AG09319 (cell line): ENCODE measurements at regions not wholly inside any gene's neighbourhood (a gene's known extent, or its start where the extent isn't known, plus 50 kb on each side); places are given as distances from the start of the nearest gene placed in this dataset.

Source experiments
- DNase-seq: peaks from one replicate; pipeline ENCODE4 v3.0.0-alpha.2; 2010; ENCODE audit warnings: low read depth; ENCODE audit errors: extremely low read depth
- CTCF ChIP-seq: IDR thresholded peaks from 2 replicates; pipeline ENCODE4 v1.5.1; 2011; ENCODE audit warnings: low read depth, mild to moderate bottlenecking, inconsistent platforms, low read length, moderate library complexity

GRCh38 chr5:4221048-4221447 is 625.4 kb downstream of the IRX1 start:
- no peak for DNase-seq
- no peak for TF ChIP-seq CTCF

GRCh38 chr5:4222147-4222546 is 626.5 kb downstream of the IRX1 start:
- TF ChIP-seq CTCF = no peak
- no peak for DNase-seq

- DNase-seq = no peak
- TF ChIP-seq CTCF = no peak
These were observed 627.2 kb downstream of the IRX1 start for GRCh38 chr5:4222821-4223220.

- DNase-seq = no peak
- TF ChIP-seq CTCF = no peak
These were observed 630.1 kb downstream of the IRX1 start for GRCh38 chr5:4225741-4226140.

- DNase-seq = no peak
- TF ChIP-seq CTCF = no peak
These were observed 630.9 kb downstream of the IRX1 start for GRCh38 chr5:4226565-4226964.

- no peak for TF ChIP-seq CTCF
- DNase-seq = no peak
These were observed 633.1 kb downstream of the IRX1 start for GRCh38 chr5:4228708-4229107.

- no peak for TF ChIP-seq CTCF
- no peak for DNase-seq
These were observed 634.0 kb downstream of the IRX1 start for GRCh38 chr5:4229414-4230292.
